Trophoblast cell (in vitro differentiated cells and primary cell): ENCODE measurements at regions not wholly inside any gene's neighbourhood (a gene's known extent, or its start where the extent isn't known, plus 50 kb on each side); places are given as distances from the start of the nearest gene placed in this dataset.

Experiments used
- DNase-seq, 2 donors: peaks; one replicate each; pipeline ENCODE4 v3.0.0-alpha.2; 2016
- H2AFZ ChIP-seq: 2 replicates; pipeline ENCODE4 v1.6.1; 2013; ENCODE audit warnings: low read length, moderate library complexity, mild to moderate bottlenecking; ENCODE audit not compliant: insufficient read depth, poor library complexity
- H2AK5ac ChIP-seq: 2 replicates; pipeline ENCODE4 v1.6.1; 2013; ENCODE audit warnings: mild to moderate bottlenecking, low read length
- H2BK120ac ChIP-seq: 2 replicates; pipeline ENCODE4 v1.6.1; 2013; ENCODE audit warnings: low read length, mild to moderate bottlenecking, moderate library complexity; ENCODE audit not compliant: insufficient read depth, poor library complexity
- H2BK12ac ChIP-seq: 2 replicates; pipeline ENCODE4 v1.6.1; 2013; ENCODE audit warnings: mild to moderate bottlenecking, low read length, moderate library complexity
- H2BK5ac ChIP-seq: 2 replicates; pipeline ENCODE4 v1.6.1; 2013; ENCODE audit warnings: low read length, low read depth, moderate library complexity, mild to moderate bottlenecking; ENCODE audit not compliant: poor library complexity
- H3K14ac ChIP-seq: 2 replicates; pipeline ENCODE4 v1.6.1; 2013; ENCODE audit warnings: mild to moderate bottlenecking, low read length
- H3K18ac ChIP-seq: 2 replicates; pipeline ENCODE4 v1.6.1; 2013; ENCODE audit warnings: mild to moderate bottlenecking, low read length
- H3K23ac ChIP-seq: 2 replicates; pipeline ENCODE4 v1.6.1; 2013; ENCODE audit warnings: low read length
- H3K27ac ChIP-seq: 2 replicates; pipeline ENCODE4 v1.5.1; 2013; ENCODE audit warnings: low read depth, mild to moderate bottlenecking, inconsistent platforms, low read length, moderate library complexity
- H3K27me3 ChIP-seq: 2 replicates; pipeline ENCODE4 v1.6.1; 2013; ENCODE audit warnings: inconsistent platforms, mild to moderate bottlenecking, low read length, moderate library complexity; ENCODE audit not compliant: insufficient read depth
- H3K36me3 ChIP-seq, 2 experiments: 1 replicate in 1 of 2; 2 replicates in 1 of 2; pipeline ENCODE4 v1.6.1; 2013; ENCODE audit warnings: low read length in 2 of 2, mild to moderate bottlenecking in 2 of 2, moderate library complexity in 1 of 2; ENCODE audit not compliant: insufficient read depth in 2 of 2, control insufficient read depth in 1 of 2
- H3K4ac ChIP-seq: 2 replicates; pipeline ENCODE4 v1.6.1; 2013; ENCODE audit warnings: low read depth, mild to moderate bottlenecking, low read length, moderate library complexity
- H3K4me1 ChIP-seq, 2 experiments: 1 replicate in 1 of 2; 2 replicates in 1 of 2; pipeline ENCODE4 v1.6.1; 2013; ENCODE audit warnings: low read length in 2 of 2, mild to moderate bottlenecking in 2 of 2, moderate library complexity in 1 of 2; ENCODE audit not compliant: insufficient read depth in 2 of 2, control insufficient read depth in 1 of 2
- H3K4me2 ChIP-seq: 2 replicates; pipeline ENCODE4 v1.6.1; 2013; ENCODE audit warnings: inconsistent platforms, mild to moderate bottlenecking, low read length, moderate library complexity
- H3K4me3 ChIP-seq: 2 replicates; pipeline ENCODE4 v1.5.1; 2013; ENCODE audit warnings: mild to moderate bottlenecking, low read depth, low read length, inconsistent platforms
- H3K79me1 ChIP-seq: one replicate; pipeline ENCODE4 v1.6.1; 2013; ENCODE audit warnings: low read length
- H3K79me2 ChIP-seq: 2 replicates; pipeline ENCODE4 v1.6.1; 2013; ENCODE audit warnings: low read length, mild to moderate bottlenecking; ENCODE audit not compliant: control insufficient read depth, insufficient read depth, poor library complexity
- H3K9ac ChIP-seq: 2 replicates; pipeline ENCODE4 v1.6.1; 2013; ENCODE audit warnings: mild to moderate bottlenecking, low read length
- H3K9me3 ChIP-seq: 2 replicates; pipeline ENCODE4 v1.6.1; 2013; ENCODE audit warnings: low read depth, mild to moderate bottlenecking, control low read depth, inconsistent platforms, low read length; ENCODE audit not compliant: insufficient read depth
- H4K12ac ChIP-seq: 2 replicates; pipeline ENCODE4 v1.6.1; 2013; ENCODE audit warnings: low read depth, mild to moderate bottlenecking, low read length, moderate library complexity
- H4K8ac ChIP-seq: 2 replicates; pipeline ENCODE4 v1.6.1; 2013; ENCODE audit warnings: low read depth, mild to moderate bottlenecking, low read length, moderate library complexity
- H4K91ac ChIP-seq: one replicate; pipeline ENCODE4 v1.6.1; 2013; ENCODE audit warnings: low read depth, mild to moderate bottlenecking, low read length, moderate library complexity
- WGBS: extraction: QIAGEN DNeasy Blood & Tissue Kit; methylation state at CpG from one replicate; pipeline ENCODE4 v1.1.7; 2013; ENCODE audit warnings: missing lambda C conversion rate; ENCODE audit not compliant: insufficient read length, insufficient coverage; ENCODE audit errors: extremely low coverage; 5-methylcytosine and 5-hydroxymethylcytosine counted together

DNA sequence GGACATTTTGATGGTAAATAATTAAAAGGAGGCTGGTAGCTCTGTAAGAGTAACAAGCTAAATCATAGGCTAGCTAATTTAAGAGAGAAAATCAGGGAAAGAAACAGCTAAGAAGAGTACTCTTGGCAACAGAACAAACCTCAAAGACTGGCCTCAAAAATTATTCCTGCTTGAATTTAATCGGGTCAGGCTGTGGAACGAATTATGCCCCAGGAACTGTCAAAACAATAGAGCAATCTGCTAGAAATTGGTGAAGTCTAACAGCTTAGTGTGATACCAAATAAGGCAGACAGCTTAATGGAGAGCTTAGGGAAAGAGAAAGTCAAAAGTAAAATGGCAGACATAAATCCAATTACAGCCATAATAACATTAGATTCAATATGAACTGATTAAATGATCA is 215.7 kb downstream of the MREG start:
- Histone ChIP-seq H3K79me2 (no peaks in the 10 kb centered on the region), H2BK120ac (no peak overlapping the region), H3K27me3 (no peaks in the 10 kb centered on the region), H3K4me3 (no peak overlapping the region), H4K12ac (no peak overlapping the region), H3K4ac (no peak overlapping the region), H2AFZ (no peak overlapping the region), H4K8ac (no peak overlapping the region), H3K18ac (no peak overlapping the region), H3K79me1 (peaks cover 7% of the 10 kb centered on the region), H3K14ac (no peak overlapping the region), H3K36me3 (no peaks in the 10 kb centered on the region), H3K4me1 (peaks cover 0 to 5% of the 10 kb centered on the region in 2 experiments), H2BK5ac (no peak overlapping the region), H4K91ac (no peak overlapping the region), H3K9me3 (no peaks in the 10 kb centered on the region), H2BK12ac (no peak overlapping the region), H2AK5ac (no peak overlapping the region), H3K23ac (no peak overlapping the region), H3K27ac (no peak overlapping the region), H3K4me2 (no peak overlapping the region), H3K9ac (no peak overlapping the region)
- no CpG with 5 or more reads among the region's 2 CpGs for WGBS
- no peak for DNase-seq

DNA sequence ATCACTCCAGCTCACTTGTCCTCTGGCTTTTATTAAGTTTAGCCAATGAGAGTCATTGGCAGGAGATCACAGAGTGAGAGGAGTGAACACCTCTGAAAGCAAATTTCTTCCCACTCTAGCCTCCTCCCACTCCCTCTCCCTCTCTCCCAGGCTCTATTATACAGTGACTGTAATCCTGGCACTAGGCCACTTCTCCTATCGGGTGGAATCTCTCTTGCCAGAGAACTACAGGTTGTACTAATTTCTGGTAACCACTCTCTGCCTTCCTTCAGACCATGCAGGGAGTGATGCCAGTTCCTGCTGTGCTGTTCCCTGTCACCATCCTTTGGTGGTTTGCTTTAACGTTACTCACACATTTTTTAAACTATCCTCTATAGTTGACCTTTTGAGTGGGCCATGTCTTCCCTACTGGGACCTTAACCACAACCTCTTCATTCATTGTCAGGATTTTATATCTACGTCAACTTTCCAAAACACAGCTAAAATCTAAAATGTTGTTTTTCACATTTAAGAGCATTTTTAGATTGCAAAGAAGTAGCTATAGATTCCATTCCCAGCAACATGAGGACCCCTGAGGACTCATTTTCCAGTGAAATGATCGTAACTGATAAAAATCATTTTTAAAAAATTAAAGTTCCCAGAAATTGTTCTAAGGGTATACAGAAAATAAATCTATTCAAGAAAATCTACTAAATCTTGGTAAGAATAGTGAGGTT is 217.1 kb downstream of the MREG start:
- no peaks in the 10 kb centered on the region for H3K27me3 ChIP-seq
- H3K4ac ChIP-seq: no peak overlapping the region
- H3K4me3 ChIP-seq: no peak overlapping the region
- no peak overlapping the region for H3K23ac ChIP-seq
- no peaks in the 10 kb centered on the region for H3K9me3 ChIP-seq
- H3K27ac ChIP-seq: no peak overlapping the region
- H2BK12ac ChIP-seq: peak overlapping the region; percentile 33
- H4K8ac ChIP-seq: no peak overlapping the region
- H4K91ac ChIP-seq: no peak overlapping the region
- no peak overlapping the region for H3K18ac ChIP-seq
- H2AFZ ChIP-seq: no peak overlapping the region
- H4K12ac ChIP-seq: no peak overlapping the region
- peaks cover 7% of the 10 kb centered on the region for H3K79me1 ChIP-seq
- H3K79me2 ChIP-seq: no peaks in the 10 kb centered on the region
- H2AK5ac ChIP-seq: no peak overlapping the region
- H3K36me3 ChIP-seq: no peaks in the 10 kb centered on the region
- no peak overlapping the region for H3K14ac ChIP-seq
- no CpG with 5 or more reads among the region's 4 CpGs for WGBS
- DNase-seq: no peak
- H3K4me1 ChIP-seq: peaks cover 3 to 5% of the 10 kb centered on the region in 2 experiments
- no peak overlapping the region for H3K4me2 ChIP-seq
- H3K9ac ChIP-seq: no peak overlapping the region
- no peak overlapping the region for H2BK120ac ChIP-seq
- H2BK5ac ChIP-seq: no peak overlapping the region

GRCh38 chr2:215794829-215795546 is 218.4 kb downstream of the MREG start:
- no CpG with 5 or more reads among the region's 5 CpGs for WGBS

DNA sequence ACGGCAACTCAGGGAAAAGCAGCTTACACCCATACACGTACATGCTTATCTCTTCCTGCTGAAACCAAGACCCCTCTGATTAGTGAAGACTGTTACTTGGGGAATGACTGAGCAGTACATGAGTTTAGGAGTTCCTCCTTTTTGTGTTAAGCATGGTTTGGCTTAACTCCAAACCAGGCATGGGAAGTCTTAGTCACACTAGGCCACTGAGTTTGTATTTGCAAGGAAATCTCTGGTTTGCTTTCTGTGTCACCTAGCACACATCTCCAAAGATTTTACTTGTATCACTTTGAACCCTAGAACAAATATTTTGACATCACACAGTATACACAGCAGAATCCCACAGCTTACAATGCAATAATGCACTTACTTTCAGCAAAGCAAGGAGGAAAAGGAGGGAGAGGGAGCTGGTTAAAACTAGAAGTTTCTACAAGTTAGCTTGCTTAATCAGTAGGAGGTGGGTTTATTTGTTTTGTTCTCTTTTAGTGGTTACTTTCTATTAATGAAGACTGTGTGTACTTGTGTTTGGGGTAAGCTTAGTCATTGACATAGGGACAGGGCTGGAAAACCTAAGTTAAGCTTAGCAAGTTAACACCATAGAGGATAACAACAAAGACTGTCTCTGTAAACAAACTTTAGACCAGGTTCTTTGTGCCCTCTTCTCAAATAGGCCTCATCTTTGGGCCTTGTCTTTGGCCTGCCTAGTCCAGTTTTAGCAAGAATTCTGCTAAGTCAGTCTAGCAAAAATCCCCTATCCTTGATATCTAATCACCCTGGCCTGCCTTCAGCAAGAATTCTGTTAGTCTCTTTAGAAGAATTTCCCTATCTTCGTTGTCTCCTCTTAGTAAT is 219.4 kb downstream of the MREG start:
- H3K23ac ChIP-seq: no peak overlapping the region
- H3K4me3 ChIP-seq: no peak overlapping the region
- H2AFZ ChIP-seq: no peak overlapping the region
- H3K79me1 ChIP-seq: peaks cover 7% of the 10 kb centered on the region
- no peaks in the 10 kb centered on the region for H3K36me3 ChIP-seq
- no peak overlapping the region for H3K14ac ChIP-seq
- no peak overlapping the region for H3K18ac ChIP-seq
- H4K8ac ChIP-seq: no peak overlapping the region
- H3K9me3 ChIP-seq: no peaks in the 10 kb centered on the region
- no peaks in the 10 kb centered on the region for H3K27me3 ChIP-seq
- peak; percentile 19 to 43 for DNase-seq
- H2AK5ac ChIP-seq: no peak overlapping the region
- H2BK5ac ChIP-seq: no peak overlapping the region
- no peak overlapping the region for H3K9ac ChIP-seq
- H4K91ac ChIP-seq: peak overlapping the region; percentile 38
- no peak overlapping the region for H3K4me2 ChIP-seq
- H3K27ac ChIP-seq: no peak overlapping the region
- no peak overlapping the region for H2BK120ac ChIP-seq
- H3K79me2 ChIP-seq: no peaks in the 10 kb centered on the region
- H2BK12ac ChIP-seq: peak overlapping the region; percentile 5
- no CpG with 5 or more reads among the region's 3 CpGs for WGBS
- H3K4me1 ChIP-seq: peaks cover 5% of the 10 kb centered on the region in 2 experiments
- no peak overlapping the region for H3K4ac ChIP-seq
- no peak overlapping the region for H4K12ac ChIP-seq

More at GRCh38 chr2:215794829-215795546, 218.4 kb downstream of the MREG start:
- DNase-seq: no peak
- no peak overlapping the region for H3K14ac ChIP-seq
- H2AK5ac ChIP-seq: no peak overlapping the region
- no peak overlapping the region for H3K4me3 ChIP-seq
- no peak overlapping the region for H2BK120ac ChIP-seq
- H4K91ac ChIP-seq: peak overlapping the region; percentile 22
- no peaks in the 10 kb centered on the region for H3K79me2 ChIP-seq
- H3K23ac ChIP-seq: no peak overlapping the region
- no peaks in the 10 kb centered on the region for H3K36me3 ChIP-seq
- H3K18ac ChIP-seq: no peak overlapping the region
- peaks cover 5% of the 10 kb centered on the region in 2 experiments for H3K4me1 ChIP-seq
- no peak overlapping the region for H4K12ac ChIP-seq
- H3K4me2 ChIP-seq: no peak overlapping the region
- H2AFZ ChIP-seq: peak overlapping the region; percentile 60
- peak overlapping the region; percentile 34 for H2BK5ac ChIP-seq
- H2BK12ac ChIP-seq: peak overlapping the region; percentile 36
- no peak overlapping the region for H4K8ac ChIP-seq
- no peaks in the 10 kb centered on the region for H3K27me3 ChIP-seq
- H3K79me1 ChIP-seq: peaks cover 7% of the 10 kb centered on the region
- no peak overlapping the region for H3K9ac ChIP-seq
- H3K27ac ChIP-seq: no peak overlapping the region
- no peak overlapping the region for H3K4ac ChIP-seq
- H3K9me3 ChIP-seq: no peaks in the 10 kb centered on the region
